CMK (cell line): ENCODE measurements at regions not wholly inside any gene's neighbourhood (a gene's known extent, or its start where the extent isn't known, plus 50 kb on each side); places are given as distances from the start of the nearest gene placed in this dataset.
"Not testable (repeated sequence)": the region's sequence is repeated elsewhere in the genome, so short reads cannot be mapped to it uniquely, and the experiment has no call there.

Experiments used
- DNase-seq: peaks from one replicate; pipeline ENCODE4 v3.0.0-alpha.2; 2010; ENCODE audit warnings: low read depth

DNA sequence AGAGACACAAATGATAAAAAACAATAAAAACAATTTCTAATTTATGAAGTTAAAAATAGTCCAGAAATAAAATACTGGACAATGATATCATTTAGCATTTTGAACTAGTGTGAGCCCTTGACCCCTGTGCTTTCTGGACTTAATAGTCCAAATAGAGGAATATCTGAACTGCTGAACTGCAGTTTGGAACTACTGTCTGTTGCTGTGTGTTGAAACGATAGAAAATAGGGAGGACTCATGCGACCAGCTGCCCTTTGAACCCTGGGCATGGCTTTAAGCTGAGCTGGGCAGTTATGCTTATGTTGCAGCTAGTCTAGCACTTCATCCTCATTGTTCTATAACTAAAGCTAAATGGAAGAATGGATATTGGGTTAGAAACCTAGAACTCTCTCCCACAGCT lies 99.5 kb downstream of the FMR1NB start:
- no peak for DNase-seq

DNA sequence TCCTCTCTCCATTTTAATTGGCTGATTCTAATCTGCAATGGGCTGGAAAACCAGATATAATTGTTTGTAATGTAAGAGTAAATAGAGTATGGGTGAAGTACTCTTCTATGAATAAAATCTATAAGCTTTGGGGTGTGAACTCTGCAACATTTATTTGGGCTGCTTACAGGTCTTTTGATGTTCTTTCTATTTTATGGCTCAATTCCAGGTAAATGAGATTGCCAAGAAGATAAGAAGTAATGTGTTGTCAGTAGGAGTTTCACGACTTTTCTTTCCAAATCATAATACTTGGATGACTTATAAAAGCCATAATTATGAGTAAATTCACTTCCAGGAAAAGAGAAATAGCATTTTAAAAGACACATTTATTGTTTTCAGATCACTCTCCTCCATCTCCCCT lies 103.5 kb downstream of the FMR1NB start:
- DNase-seq = no peak

DNA sequence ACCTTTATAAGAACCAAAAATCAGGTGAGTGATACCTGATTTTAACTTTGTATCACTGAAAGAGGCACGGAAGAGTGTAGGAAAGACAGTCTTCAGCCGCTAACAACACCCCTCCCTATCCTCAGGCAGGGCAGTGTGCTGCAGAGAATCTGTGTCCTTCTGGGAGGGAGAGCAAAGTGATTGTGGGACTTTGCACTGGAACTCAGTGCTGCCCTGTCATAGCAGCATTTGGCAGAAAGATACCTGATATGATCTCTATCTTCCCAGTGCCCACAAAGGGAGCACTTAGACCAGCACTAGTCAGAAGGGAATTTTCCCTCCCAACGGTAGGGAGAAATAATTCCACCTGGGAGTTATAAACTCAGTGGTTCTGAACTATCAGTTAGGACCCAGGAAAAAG lies 139.0 kb downstream of the FMR1NB start:
- no peak for DNase-seq

DNA sequence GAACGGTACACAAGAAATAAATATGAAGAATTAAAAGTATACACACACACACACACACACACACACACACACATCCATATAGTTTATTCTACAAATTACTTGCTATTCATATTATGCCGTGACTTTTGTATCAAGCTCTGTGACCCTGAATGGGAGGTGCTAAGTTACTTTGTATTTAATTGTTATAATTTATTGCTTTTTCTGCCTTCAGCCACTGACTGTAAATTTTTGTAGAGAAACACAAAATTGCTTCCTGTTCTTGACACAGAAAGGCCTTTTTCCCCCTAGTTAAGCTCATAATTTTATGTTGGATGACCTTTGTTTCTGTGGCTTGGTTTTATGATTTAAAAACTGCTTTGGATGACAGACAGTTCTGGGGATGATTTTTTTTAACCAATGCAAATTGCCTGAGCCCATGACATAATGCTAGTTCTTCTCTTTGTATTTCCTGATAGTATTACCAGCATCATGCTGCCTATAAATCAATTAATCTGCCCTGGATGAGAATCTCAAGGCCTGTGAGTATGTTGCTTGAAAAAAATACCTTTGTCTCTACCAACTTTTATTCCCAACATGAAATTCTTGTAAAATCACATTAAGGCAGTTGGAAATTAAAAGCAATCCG lies 140.0 kb downstream of the FMR1NB start:
- no peak for DNase-seq

DNA sequence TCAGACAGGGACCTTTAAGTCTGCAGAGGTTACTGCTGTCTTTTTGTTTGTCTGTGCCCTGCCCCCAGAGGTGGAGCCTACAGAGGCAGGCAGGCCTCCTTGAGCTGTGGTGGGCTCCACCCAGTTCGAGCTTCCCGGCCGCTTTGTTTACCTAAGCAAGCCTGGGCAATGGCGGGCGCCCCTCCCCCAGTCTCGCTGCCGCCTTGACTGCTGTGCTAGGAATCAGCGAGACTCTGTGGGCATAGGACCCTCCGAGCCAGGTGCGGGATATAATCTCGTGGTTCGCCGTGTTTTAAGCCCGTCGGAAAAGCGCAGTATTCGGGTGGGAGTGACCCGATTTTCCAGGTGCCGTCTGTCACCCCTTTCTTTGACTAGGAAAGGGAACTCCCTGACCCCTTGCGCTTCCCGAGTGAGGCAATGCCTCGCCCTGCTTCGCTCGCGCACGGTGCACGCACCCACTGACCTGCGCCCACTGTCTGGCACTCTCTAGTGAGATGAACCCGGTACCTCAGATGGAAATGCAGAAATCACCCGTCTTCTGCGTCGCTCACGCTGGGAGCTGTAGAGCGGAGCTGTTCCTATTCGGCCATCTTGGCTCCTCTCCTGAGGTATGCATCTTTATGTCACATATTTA lies 147.9 kb downstream of the FMR1NB start:
- DNase-seq = not testable (repeated sequence)

DNA sequence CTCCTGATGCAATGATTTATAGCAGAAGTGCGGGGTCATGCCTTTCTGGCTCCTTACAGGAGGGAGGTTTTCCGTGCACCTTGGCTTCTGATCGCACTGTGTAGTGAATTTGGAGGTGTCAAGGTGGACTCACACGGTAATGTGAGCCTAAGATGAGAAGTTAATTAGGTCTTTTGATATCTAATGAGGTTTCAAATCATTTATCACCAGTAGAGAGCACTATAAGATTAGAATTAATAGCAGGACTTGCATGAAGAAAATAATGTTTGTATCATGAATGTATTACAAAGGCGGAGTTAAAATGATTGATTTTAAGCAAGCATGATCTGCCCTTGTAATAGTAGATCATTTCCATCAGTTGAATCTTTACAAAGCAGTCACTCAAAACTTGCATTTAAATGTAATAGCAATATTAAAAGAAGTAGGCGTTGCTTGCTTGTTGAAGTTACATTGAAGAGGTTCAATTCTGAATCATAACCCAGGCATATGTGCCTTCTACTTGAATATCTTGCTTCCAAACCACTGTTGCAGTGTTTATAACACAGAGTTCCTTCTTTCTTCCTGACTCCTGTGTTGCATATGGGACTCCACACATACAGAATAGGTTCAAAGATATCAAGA lies 152.1 kb downstream of the FMR1NB start:
- no peak for DNase-seq

DNA sequence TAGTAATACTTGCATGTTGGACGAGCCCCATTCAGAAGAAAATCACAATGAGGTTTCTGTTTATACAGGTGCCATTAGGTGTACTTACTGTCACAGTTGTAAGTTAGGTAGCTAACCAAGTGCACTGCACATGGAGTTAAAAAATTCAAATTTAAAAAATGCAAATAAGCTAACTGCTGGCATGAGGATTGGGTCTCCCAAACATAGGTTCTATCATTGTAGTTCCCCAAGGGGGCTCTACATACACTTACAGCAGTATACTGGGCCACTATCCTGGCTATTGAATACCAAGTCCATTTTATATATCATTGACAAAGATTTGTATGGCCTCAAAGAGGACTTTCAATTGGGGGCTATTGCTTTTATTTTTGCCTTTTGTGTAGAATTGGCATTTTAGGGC lies 153.4 kb downstream of the FMR1NB start:
- no peak for DNase-seq

DNA sequence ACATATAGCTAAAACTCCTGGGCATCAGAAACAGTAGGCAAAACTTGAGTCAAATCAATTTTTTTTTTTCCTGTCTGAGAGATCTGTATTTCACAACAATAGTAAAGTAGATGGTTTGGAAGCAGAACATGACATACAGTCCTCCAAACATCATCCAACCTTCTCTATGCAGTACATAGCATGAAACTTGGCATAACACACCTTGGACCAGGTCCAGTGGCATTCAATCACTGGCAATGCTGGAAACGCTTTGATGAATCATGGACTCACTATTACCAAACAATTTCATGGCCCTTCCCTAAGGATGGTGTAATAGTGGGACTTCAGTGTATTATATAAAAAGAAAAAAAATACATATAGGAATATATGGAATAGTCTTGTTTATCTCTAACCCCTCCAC lies 154.6 kb downstream of the FMR1NB start:
- DNase-seq = no peak

DNA sequence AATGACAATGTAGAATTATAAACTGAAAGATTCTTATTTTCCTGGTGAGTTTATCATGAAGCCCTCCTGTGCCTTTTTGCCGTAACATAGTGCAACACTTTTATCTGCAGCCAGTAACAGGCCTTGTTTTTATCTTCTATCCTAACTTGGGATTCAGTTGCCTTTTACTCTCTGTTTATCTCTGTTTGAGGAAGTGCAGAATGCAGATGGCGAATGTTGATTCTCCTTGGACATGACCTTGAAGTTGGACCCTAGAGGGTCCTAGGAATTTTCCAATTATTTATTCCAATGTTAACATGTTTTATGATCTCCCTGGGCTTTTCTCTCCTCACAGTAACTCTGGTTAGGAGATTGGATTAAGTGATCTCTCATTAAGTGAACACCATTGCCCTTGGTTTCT lies 165.0 kb downstream of the FMR1NB start:
- DNase-seq = peak; percentile 9

DNA sequence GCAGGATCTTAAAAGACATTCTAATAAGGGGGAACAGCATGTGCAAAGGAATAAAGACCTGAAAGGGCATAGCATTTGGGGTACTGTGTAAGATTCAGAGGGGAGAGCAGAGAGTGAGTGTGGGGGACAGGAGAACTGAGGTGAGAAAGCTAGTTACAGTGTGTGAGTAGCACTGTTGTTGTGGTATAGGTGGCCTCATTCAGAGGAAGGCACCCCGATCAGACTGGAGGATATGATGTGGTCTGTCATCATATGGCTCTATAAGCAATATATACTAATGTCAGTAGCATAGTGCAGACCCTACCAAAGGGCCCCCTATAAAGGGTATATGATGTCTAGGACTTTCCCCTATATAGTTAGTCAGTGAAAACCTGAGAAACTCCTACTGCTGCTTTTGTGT lies 175.8 kb downstream of the FMR1NB start:
- DNase-seq = no peak

DNA sequence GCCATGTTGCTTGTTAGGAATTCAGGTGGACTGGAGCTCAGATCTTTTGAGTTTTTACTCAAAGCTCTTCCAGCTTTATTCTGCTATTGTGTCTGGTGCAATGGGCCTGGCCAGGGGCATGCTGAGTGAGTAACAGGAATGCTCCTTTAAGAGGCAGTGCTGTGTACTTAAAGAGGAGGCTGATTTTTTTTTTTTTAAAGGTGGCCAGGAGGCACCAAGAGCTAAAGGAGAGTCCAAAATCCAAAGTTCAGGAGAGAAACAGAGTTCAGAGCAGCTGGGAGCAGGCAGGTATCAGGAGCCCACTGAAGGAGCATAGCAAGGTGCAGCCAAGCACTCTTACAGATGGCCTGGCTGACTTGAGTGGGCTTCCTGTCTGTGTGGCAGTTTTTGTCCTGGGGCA lies 178.7 kb downstream of the FMR1NB start:
- DNase-seq = no peak

DNA sequence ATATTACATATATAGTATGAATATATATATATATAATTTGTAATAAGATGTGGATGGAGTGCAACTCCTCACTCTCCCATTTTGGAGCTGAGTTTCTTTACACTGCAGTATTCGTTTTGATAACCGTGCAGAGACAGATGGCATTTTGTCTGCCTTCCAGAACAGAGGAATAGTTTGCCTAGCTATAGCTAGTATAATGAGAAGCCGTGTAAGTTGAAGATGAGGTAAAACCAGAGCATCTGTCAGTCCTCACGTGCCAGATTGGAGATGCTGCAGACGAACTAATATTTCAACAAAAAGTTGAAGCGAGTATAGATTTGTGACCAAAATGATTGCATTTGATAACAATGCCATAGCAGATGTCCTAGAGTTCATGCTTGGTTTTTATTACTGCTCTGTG lies 180.6 kb downstream of the FMR1NB start:
- no peak for DNase-seq

DNA sequence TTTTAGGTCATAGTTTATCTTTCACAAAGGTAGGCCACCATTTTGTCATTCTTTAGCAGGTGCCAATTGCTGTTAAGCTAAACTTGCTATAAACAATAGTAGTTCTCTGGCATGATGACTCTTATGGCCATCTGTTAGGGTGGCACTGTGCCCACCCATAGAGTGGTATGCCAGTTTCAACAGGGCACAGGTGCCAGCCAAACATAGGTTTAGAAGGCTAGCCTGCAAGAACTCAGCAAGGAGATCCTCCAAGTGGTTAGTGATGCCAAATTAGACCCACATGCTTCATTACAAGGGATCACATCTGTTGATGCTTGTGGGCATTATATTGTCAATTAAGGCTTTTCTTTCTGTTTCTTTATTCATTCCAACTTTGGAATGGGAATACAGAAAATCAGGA lies 204.5 kb downstream of the FMR1NB start:
- DNase-seq = no peak

DNA sequence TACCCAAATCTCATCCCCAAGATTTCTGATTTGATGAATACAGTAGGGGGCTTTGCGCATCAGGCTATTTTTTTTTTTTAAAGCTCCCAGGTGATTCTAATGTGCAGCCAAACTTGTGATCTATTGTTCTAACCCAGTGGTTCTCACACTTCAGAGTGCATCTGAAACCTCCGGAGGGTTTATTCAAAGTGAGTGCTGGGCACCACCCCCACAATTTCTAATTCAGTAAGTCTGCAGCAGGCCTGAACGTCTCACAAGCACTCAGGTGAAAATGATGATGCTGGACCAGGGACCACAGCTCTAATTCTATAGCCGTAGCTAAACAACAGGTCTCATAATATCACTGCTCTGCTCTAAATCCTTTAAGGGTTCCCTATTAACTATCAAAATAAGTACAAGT lies 211.4 kb downstream of the FMR1NB start:
- no peak for DNase-seq

DNA sequence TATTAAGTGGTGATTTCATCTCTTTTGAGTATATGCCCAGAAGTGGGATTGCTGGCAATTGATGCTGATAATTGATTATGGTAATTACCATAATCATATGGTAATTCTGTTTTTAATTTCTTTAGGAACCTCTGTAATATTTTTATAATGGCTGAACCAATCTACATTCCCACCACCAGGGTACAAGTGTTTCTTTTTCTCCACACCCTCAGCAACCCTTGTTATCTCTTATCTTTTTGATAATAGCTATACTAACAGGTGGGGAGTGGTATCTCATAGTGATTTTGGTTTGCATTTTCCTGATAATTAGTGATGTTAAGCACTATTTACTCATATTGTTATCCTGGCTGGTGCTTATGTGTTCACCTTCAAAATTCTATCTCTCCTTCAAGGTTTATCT lies 212.6 kb downstream of the FMR1NB start:
- DNase-seq = no peak

DNA sequence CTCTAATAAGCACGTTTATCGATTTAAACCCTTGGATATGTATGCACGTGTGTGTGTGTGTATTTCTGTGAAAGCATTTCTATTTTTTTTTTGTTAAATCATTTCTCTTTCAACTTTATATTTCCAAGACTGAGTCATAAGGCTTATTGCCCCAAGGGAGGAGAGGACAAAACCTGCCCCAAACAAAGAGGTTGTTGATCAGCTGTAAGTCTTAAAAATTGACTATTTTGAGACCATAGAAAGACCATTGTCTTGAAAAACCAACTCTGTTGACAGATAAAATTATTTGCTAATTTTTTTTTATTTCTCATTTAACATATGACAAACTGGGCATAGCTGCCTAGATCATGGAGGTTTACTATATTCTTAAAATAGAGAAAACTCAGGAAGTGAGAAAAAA lies 222.4 kb downstream of the FMR1NB start:
- DNase-seq = no peak

DNA sequence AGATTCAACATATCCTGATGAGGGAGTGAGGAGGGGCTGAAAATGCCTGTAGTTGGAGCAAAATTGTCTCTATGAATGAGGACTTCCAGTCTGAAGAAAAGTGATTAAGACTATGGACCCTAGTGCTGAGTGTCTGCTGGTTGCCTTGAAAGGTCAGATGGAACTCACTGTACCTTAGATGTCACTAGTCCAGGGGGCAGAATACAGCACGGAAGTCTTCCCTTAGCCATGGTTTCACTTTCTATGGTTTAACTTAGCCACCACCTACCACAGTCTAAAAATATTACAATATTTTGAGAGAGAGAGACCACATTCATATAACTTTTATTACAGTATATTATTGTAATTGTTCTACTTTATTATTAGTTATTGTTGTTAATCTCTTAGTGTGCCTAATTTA lies 223.1 kb downstream of the FMR1NB start:
- DNase-seq = no peak

DNA sequence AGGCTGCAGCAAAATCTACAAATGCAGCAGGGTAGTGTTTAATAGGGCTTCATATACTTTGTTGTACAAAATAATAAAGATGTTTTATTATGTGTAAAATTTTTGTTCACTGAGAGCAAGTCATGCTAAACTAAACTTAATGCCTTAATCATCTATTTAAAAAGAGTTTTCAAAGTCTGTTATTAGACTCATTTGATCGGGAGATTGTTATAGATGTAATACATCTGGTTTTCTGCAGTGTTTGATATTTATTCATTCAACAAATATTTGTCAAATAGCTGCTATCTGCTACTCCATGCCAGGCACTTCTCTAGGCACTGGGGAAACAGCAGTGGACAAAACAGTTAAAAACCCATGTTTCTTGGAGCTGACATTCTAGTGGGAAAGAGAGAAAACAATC lies 233.6 kb downstream of the FMR1NB start:
- no peak for DNase-seq

DNA sequence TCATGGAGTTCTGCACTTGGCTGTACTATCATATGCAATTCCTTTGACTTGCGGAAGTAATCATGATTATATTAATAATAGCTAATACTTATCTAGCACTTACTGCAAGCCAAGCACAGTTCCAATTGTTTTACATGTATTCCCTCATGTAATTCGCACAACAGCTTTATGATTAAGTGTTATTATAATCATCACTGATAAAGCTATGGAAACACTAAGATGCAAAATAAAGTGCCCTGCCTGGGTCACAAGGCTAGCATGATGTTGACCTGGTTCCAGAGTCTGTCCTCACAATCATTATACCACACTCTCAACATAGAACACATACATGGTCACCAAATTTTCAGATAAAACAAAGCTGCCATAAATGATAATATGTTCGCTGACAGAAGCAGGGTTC lies 234.6 kb downstream of the FMR1NB start:
- DNase-seq = no peak

DNA sequence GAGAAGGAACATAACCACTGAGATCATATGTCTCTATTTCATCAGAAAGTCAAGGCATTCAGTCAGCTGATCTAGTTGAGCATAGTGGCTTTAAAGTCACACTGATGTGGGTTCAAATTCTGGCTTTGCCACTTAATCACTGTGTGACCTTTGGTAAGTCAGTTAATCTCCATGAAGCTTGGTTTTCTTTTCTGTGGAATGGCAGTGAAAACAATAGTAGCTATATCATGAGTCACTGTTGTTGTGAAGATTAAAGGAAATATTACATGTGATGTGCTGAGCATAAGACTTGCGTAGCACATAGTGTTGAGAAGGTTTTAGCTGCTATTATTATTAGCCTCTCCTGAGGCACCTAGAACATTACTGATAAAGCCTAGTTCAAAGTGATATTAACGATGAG lies 242.2 kb downstream of the FMR1NB start:
- DNase-seq = no peak

DNA sequence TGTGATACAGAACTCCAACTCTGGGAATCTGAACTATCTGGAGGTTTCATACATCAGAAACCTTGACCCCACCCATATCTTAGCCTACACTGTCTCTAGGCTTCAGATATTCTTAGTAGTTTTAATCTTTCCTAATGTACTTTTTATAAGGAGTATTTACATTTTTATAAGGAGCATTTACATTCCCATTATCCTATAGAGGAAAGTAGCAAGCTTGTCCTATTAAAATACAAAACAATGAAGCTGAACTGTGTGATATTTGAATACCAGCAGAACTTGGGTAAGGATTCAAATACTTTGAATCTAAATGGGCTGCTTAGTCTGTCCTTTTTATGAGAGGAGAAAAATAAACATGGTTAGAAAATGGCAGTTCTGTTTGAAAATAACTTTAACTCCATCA lies 247.4 kb downstream of the FMR1NB start:
- DNase-seq = no peak

DNA sequence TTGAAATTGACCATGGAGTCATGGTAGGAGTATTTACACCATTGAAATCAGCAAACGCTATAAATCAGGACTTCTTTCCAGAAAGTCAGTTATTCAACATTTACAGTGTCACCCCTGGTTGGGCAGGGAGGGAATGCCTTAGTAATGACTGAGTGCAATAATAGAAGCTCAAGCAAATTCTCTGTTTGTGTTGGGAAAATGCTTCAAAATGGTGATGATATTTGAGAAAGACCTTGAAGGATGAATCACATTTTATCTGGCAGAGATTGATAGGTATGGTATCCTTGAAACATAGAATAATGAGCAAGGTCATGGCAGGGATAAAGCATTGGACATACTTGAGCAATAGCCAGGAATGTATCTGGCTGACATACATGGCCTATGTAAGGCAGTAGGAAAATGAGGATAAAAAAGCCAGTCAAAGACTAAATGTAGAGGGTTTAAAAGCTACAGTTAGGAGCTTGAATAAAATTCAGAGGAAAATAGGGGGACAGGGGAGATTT lies 248.7 kb downstream of the FMR1NB start:
- DNase-seq = no peak

DNA sequence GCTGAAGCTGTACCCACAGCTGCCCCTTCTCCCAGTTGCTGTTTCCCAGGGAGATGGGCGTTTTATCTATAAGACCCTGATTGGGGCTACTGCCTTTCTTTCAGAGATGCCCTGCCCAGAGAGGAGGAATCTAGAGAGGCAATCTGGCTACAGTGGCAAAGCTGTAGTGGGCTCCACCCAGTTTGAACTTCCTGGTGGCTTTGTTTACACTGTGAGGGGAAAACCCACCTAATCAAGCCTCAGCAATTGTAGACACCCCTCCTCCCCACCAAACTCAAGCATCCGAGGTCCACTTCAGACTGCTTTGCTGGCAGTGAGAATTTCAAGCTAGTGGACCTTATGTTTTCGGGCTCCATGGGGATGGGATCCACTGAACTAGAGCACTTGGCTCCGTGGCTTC lies 240.4 kb upstream of the AFF2 start:
- DNase-seq = no peak

DNA sequence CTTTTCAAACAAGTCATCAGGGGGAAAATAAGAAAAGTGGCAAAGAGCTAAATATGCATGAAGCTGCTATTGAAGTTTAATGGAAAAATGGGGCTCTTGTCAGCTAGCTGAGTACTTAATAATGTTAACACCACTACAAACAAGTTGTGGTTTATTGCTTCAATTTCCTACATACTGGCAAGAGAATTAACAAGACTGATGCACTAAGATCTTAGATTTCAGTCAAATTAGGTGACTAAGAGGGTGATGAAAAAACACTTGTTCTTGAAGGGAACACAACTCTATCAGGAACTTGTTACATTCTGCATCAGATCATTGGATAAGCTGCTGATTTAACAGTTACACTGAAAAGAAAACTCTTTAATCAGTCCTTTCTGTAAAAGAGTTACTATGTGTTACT lies 234.6 kb upstream of the AFF2 start:
- DNase-seq = no peak
